BJ (cell line): ENCODE measurements at regions not wholly inside any gene's neighbourhood (a gene's known extent, or its start where the extent isn't known, plus 50 kb on each side); places are given as distances from the start of the nearest gene placed in this dataset.

Source experiments
- CTCF ChIA-PET: fragments of 350-600 bp; formaldehyde crosslinking; extraction: SDS; loops from one replicate; lab custom pipeline; 2021; ENCODE audit warnings: antibody characterized with exemption, inconsistent platforms; lab: Yijun Ruan, JAX
- POLR2A ChIA-PET: fragments of 300-600 bp; sonication (Branson Sonifier 250); formaldehyde crosslinking; extraction: SDS; loops from one replicate; lab custom pipeline; 2021; ENCODE audit warnings: antibody characterized with exemption; lab: Charles Lee
- DNase-seq: peaks from one replicate; pipeline ENCODE4 v3.0.0-alpha.2; 2011; ENCODE audit warnings: low read depth
- H3K27me3 ChIP-seq: 2 replicates; pipeline ENCODE4 v1.6.0; 2011; ENCODE audit warnings: low read length; ENCODE audit not compliant: control insufficient read depth, insufficient read depth
- H3K36me3 ChIP-seq: 2 replicates; pipeline ENCODE4 v1.5.1; 2011; ENCODE audit warnings: low read length; ENCODE audit not compliant: control insufficient read depth, insufficient read depth
- H3K4me3 ChIP-seq: 2 replicates; pipeline ENCODE4 v1.5.1; 2011; ENCODE audit warnings: low read depth, mild to moderate bottlenecking, control low read depth, low read length
- TF ChIP-seq, protein P1 (sequence below): IDR thresholded peaks from 2 replicates; pipeline ENCODE4 v1.5.1; 2011; ENCODE audit warnings: low read depth, mild to moderate bottlenecking, control low read depth, inconsistent platforms, low read length, moderate library complexity; ENCODE audit not compliant: insufficient read depth

GRCh38 chr6:14371530-14371929 lies 254.0 kb downstream of the CD83 start:
- TF ChIP-seq, protein P1, sequence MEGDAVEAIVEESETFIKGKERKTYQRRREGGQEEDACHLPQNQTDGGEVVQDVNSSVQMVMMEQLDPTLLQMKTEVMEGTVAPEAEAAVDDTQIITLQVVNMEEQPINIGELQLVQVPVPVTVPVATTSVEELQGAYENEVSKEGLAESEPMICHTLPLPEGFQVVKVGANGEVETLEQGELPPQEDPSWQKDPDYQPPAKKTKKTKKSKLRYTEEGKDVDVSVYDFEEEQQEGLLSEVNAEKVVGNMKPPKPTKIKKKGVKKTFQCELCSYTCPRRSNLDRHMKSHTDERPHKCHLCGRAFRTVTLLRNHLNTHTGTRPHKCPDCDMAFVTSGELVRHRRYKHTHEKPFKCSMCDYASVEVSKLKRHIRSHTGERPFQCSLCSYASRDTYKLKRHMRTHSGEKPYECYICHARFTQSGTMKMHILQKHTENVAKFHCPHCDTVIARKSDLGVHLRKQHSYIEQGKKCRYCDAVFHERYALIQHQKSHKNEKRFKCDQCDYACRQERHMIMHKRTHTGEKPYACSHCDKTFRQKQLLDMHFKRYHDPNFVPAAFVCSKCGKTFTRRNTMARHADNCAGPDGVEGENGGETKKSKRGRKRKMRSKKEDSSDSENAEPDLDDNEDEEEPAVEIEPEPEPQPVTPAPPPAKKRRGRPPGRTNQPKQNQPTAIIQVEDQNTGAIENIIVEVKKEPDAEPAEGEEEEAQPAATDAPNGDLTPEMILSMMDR: no peak
- Histone ChIP-seq H3K4me3 (no peak overlapping the region), H3K27me3 (no peaks in the 10 kb centered on the region; the same call in none of the 2 replicates), H3K36me3 (no peaks in the 10 kb centered on the region)
- no peak for DNase-seq
- ChIA-PET CTCF (no interaction called here), POLR2A (no interaction called here)

GRCh38 chr6:14372734-14373489 lies 255.3 kb downstream of the CD83 start:
- POLR2A ChIA-PET: no interaction called here
- H3K27me3 ChIP-seq: peaks cover 1% of the 10 kb centered on the region
- TF ChIP-seq, protein P1: no peak

GRCh38 chr6:14373648-14374437 lies 256.3 kb downstream of the CD83 start:
- peaks cover 1% of the 10 kb centered on the region for H3K27me3 ChIP-seq
- no peak overlapping the region for H3K4me3 ChIP-seq
- no peak for DNase-seq
- CTCF ChIA-PET: no interaction called here
- TF ChIP-seq, protein P1: no peak
- POLR2A ChIA-PET: no interaction called here
- H3K36me3 ChIP-seq: no peaks in the 10 kb centered on the region

More at GRCh38 chr6:14372734-14373489, 255.3 kb downstream of the CD83 start:
- DNase-seq: no peak
- CTCF ChIA-PET: no interaction called here
- Histone ChIP-seq H3K36me3 (no peaks in the 10 kb centered on the region), H3K4me3 (no peak overlapping the region)

- Histone ChIP-seq H3K27me3 (peaks cover 1% of the 10 kb centered on the region), H3K36me3 (no peaks in the 10 kb centered on the region), H3K4me3 (no peak overlapping the region)
- no peak for DNase-seq
- TF ChIP-seq, protein P1: no peak
- ChIA-PET POLR2A (no interaction called here), CTCF (no interaction called here)
These were observed 258.4 kb downstream of the CD83 start for GRCh38 chr6:14375930-14376329.

GRCh38 chr6:14379568-14379967 lies 262.0 kb downstream of the CD83 start:
- TF ChIP-seq, protein P1: no peak
- ChIA-PET CTCF (no interaction called here), POLR2A (no interaction called here)
- DNase-seq: no peak
- Histone ChIP-seq H3K4me3 (no peak overlapping the region), H3K27me3 (peaks cover 1% of the 10 kb centered on the region), H3K36me3 (no peaks in the 10 kb centered on the region)
